ENCODE measurements at regions not wholly inside any gene's neighbourhood (a gene's known extent, or its start where the extent isn't known, plus 50 kb on each side); places are given as distances from the start of the nearest gene placed in this dataset.

GRCh38 chr11:129605815-129606214 is 209.8 kb upstream of the TMEM45B start:
- Histone ChIP-seq H3K4me1 (no peaks in the 10 kb centered on the region), H3K9me3 (no peaks in the 10 kb centered on the region), H3K27me3 (no peaks in the 10 kb centered on the region), H3K27ac (no peak overlapping the region), H3K36me3 (ENCODE audit: low read depth, missing control alignments) (no peaks in the 10 kb centered on the region), H3K4me3 (no peak overlapping the region)
- TF ChIP-seq CTCF (IDR thresholded peaks at IDR 0.05) (no peak), POLR2A (IDR thresholded peaks at IDR 0.05) (no peak)
- intact Hi-C loops (cut with DNase I; ENCODE audit: low total_unique reads): no loop called here
- DNase-seq: no peak

GRCh38 chr11:129608711-129609110 is 206.9 kb upstream of the TMEM45B start:
- no peak overlapping the region for H3K27ac ChIP-seq
- TF ChIP-seq CTCF (IDR thresholded peaks at IDR 0.05): no peak
- TF ChIP-seq POLR2A (IDR thresholded peaks at IDR 0.05): no peak
- H3K9me3 ChIP-seq: no peaks in the 10 kb centered on the region
- no peak overlapping the region for H3K4me3 ChIP-seq
- H3K27me3 ChIP-seq: no peaks in the 10 kb centered on the region
- DNase-seq: no peak
- H3K36me3 ChIP-seq (ENCODE audit: low read depth, missing control alignments): no peaks in the 10 kb centered on the region
- intact Hi-C loops (cut with DNase I; ENCODE audit: low total_unique reads): no loop called here
- H3K4me1 ChIP-seq: no peaks in the 10 kb centered on the region
- 63 to 72% methylated on average over 6 of the region's 6 CpGs for WGBS, 2 donors

- H3K36me3 ChIP-seq (ENCODE audit: low read depth, missing control alignments): no peaks in the 10 kb centered on the region
- no peaks in the 10 kb centered on the region for H3K4me1 ChIP-seq
- DNase-seq: no peak
- no peaks in the 10 kb centered on the region for H3K9me3 ChIP-seq
- intact Hi-C loops (cut with DNase I; ENCODE audit: low total_unique reads): no loop called here
- H3K27ac ChIP-seq: no peak overlapping the region
- TF ChIP-seq POLR2A (IDR thresholded peaks at IDR 0.05) (no peak), CTCF (IDR thresholded peaks at IDR 0.05) (no peak)
- no peaks in the 10 kb centered on the region for H3K27me3 ChIP-seq
- WGBS, 2 donors: 79 to 91% methylated on average over 7 of the region's 7 CpGs
- no peak overlapping the region for H3K4me3 ChIP-seq
These were observed 205.5 kb upstream of the TMEM45B start for GRCh38 chr11:129610125-129610524.

- intact Hi-C loops (cut with DNase I; ENCODE audit: low total_unique reads): no loop called here
- no peaks in the 10 kb centered on the region for H3K4me1 ChIP-seq
These were observed 205.1 kb upstream of the TMEM45B start for GRCh38 chr11:129610545-129610944.

More at GRCh38 chr11:129610545-129610944, 205.1 kb upstream of the TMEM45B start:
- no peaks in the 10 kb centered on the region for H3K9me3 ChIP-seq
- DNase-seq: no peak
- no peaks in the 10 kb centered on the region for H3K36me3 ChIP-seq (ENCODE audit: low read depth, missing control alignments)
- no peak overlapping the region for H3K27ac ChIP-seq
- no peak for TF ChIP-seq CTCF (IDR thresholded peaks at IDR 0.05)
- TF ChIP-seq POLR2A (IDR thresholded peaks at IDR 0.05): no peak
- H3K27me3 ChIP-seq: no peaks in the 10 kb centered on the region
- WGBS, 2 donors: 75 to 78% methylated on average over 5 of the region's 5 CpGs
- H3K4me3 ChIP-seq: no peak overlapping the region
